GM13977 (cell line): ENCODE measurements at regions not wholly inside any gene's neighbourhood (a gene's known extent, or its start where the extent isn't known, plus 50 kb on each side); places are given as distances from the start of the nearest gene placed in this dataset.
"Not testable (repeated sequence)": the region's sequence is repeated elsewhere in the genome, so short reads cannot be mapped to it uniquely, and the experiment has no call there.

Experiments used
- DNase-seq: peaks from one replicate; pipeline ENCODE4 v3.0.0; 2012; ENCODE audit warnings: low spot score
- in situ Hi-C: fragments of 300-500 bp; cut with MboI; formaldehyde crosslinking; loops from one replicate; pipeline ENCODE4 v1.12.0; 2022; ENCODE audit warnings: low sequenced_read_pairs, low pct_unique_long_range_greater_than_20kb, mixed read lengths, inconsistent platforms; ENCODE audit not compliant: unreplicated experiment
- TF ChIP-seq, protein P1 (sequence below): IDR thresholded peaks from 2 replicates; pipeline ENCODE4 v1.5.1; 2012; ENCODE audit warnings: mild to moderate bottlenecking, control low read depth; ENCODE audit not compliant: insufficient read depth; ENCODE audit errors: extremely low read depth, missing control alignments

DNA sequence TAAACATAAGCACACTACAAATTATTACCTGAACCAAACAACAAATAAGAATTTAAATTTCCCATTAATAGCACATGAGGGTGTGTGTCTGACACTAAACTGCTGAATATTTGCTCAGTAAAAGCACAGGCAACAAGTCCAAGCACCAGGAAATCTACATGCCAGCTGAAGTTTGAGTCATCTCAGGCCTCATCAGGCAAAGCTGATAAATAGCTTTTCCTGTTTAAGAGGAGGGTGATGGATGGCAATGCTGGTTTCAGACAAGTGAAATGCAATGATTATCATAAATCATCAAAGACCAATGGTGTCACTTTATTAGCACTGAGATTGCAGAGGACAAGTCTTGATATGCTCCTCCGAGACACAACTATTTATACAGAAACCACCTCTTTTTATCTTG is 1668.0 kb upstream of the C9orf72 start:
- no peak for DNase-seq
- TF ChIP-seq, protein P1, sequence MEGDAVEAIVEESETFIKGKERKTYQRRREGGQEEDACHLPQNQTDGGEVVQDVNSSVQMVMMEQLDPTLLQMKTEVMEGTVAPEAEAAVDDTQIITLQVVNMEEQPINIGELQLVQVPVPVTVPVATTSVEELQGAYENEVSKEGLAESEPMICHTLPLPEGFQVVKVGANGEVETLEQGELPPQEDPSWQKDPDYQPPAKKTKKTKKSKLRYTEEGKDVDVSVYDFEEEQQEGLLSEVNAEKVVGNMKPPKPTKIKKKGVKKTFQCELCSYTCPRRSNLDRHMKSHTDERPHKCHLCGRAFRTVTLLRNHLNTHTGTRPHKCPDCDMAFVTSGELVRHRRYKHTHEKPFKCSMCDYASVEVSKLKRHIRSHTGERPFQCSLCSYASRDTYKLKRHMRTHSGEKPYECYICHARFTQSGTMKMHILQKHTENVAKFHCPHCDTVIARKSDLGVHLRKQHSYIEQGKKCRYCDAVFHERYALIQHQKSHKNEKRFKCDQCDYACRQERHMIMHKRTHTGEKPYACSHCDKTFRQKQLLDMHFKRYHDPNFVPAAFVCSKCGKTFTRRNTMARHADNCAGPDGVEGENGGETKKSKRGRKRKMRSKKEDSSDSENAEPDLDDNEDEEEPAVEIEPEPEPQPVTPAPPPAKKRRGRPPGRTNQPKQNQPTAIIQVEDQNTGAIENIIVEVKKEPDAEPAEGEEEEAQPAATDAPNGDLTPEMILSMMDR, result no peak
- in situ Hi-C loops, result no loop called here

GRCh38 chr9:29245351-29245750 is 1672.1 kb upstream of the C9orf72 start:
- in situ Hi-C loops, result no loop called here
- no peak for DNase-seq
- TF ChIP-seq, protein P1, result no peak

DNA sequence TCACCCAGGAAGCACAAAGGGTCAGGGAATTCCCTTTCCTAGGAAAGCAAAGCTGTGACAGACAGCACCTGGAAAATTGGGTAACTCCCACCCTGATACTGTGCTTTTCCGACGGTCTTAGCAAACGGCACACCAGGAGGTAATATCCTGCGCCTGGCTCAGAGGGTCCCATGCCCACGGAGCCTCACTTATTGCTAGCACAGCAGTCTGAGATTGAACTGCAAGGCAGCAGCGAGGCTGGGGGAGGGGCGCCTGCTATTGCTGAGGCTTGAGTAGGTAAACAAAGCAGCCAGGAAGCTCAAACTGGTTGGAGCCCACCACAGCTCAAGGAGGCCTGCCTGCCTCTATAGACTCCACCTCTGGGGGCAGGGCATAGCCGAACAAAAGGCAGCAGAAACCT is 1697.1 kb upstream of the C9orf72 start:
- DNase-seq, in situ Hi-C loops: not testable (repeated sequence)

DNA sequence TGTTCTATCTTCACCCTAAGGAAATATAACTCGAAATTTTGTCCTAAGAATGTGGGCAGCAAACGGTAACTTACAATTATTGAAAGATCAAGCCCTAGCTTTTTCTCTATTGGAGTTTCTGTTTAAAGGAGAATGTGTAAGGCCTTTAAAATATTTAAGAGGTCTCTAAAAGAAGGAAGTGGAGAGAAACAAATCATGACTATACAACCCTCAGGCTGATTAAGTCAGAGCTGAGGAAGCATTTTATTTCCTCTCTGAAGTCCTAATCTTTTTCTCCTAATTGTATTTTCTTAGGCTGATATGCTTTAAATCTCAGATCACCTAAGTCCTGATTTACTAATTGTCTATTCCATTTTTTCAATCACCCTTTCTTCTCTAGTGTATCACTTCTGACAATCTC is 1708.8 kb upstream of the C9orf72 start:
- in situ Hi-C loops, result no loop called here
- DNase-seq, result no peak
- TF ChIP-seq, protein P1, result no peak

DNA sequence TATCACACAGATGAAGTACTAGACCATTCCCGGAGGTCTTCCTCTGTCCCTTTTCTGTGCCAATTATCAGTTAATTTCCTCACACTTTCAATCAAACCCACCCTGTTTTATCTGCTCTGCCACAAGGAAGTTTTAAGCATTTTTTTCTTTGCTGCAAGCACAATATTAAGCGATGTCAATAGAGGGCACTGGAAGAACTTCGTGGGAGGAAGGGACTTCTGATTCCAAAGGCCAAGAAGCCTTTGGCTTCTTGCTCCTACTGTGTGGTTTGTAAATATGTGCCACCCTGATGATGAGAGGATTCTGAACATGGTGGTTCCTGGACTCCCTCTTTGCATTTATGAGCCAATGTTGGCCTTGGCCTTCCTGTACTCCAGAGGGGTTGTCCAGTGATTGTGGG is 1712.5 kb upstream of the C9orf72 start:
- in situ Hi-C loops, result no loop called here
- DNase-seq, result no peak
- TF ChIP-seq, protein P1, result no peak

DNA sequence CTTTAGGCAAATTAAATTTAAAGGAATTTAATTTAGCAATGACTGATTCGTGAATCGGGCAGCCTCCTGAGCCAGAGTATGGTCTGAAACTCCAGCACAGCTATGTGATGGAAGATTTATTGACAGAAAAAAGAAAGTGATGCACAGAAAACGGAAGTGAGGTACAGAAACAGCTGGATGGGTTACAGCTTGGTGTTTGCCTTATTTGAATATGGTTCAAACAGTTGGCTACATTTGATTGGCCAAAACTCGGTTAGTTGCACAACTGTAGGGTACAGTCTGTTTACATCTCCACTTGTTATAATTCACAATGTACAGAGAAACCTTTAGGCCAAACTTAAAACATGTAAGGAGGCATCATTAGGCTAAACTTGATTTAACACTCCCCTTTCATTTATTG is 1716.1 kb upstream of the C9orf72 start:
- TF ChIP-seq, protein P1, result no peak
- in situ Hi-C loops, result no loop called here
- no peak for DNase-seq

GRCh38 chr9:29290516-29290915 is 1717.2 kb upstream of the C9orf72 start:
- DNase-seq, result no peak
- TF ChIP-seq, protein P1, result no peak
- in situ Hi-C loops, result no loop called here
